CD4-positive, alpha-beta T cell treated with Interferon gamma for 1 hour (primary cell): ENCODE measurements at regions not wholly inside any gene's neighbourhood (a gene's known extent, or its start where the extent isn't known, plus 50 kb on each side); places are given as distances from the start of the nearest gene placed in this dataset.
"Not testable (repeated sequence)": the region's sequence is repeated elsewhere in the genome, so short reads cannot be mapped to it uniquely, and the experiment has no call there.

Experiments
- DNase-seq: peaks from one replicate; pipeline ENCODE4 v3.0.0-alpha.2; 2020

- no peak for DNase-seq
Measured at GRCh38 chr3:102688556-102688930, 253.7 kb downstream of the ZPLD1 start.

- no peak for DNase-seq
Measured at GRCh38 chr3:102691507-102691906, 256.7 kb downstream of the ZPLD1 start.

- no peak for DNase-seq
Measured at GRCh38 chr3:102699104-102699818, 264.4 kb downstream of the ZPLD1 start.

GRCh38 chr3:102699819-102700140, 265.0 kb downstream of the ZPLD1 start:
- DNase-seq, result no peak

- no peak for DNase-seq
Measured at GRCh38 chr3:102712896-102713295, 278.1 kb downstream of the ZPLD1 start.

GRCh38 chr3:102714567-102714966, 279.8 kb downstream of the ZPLD1 start:
- DNase-seq, result no peak

GRCh38 chr3:102715030-102715697, 280.3 kb downstream of the ZPLD1 start:
- no peak for DNase-seq

GRCh38 chr3:102718651-102719050, 283.8 kb downstream of the ZPLD1 start:
- no peak for DNase-seq

GRCh38 chr3:102722317-102722716, 287.5 kb downstream of the ZPLD1 start:
- no peak for DNase-seq

GRCh38 chr3:102727340-102727739, 292.5 kb downstream of the ZPLD1 start:
- no peak for DNase-seq

- not testable (repeated sequence) for DNase-seq
Measured at GRCh38 chr3:102732581-102732980, 297.8 kb downstream of the ZPLD1 start.

- no peak for DNase-seq
Measured at GRCh38 chr3:102733791-102734563, 299.2 kb downstream of the ZPLD1 start.

- no peak for DNase-seq
Measured at GRCh38 chr3:102735311-102735710, 300.5 kb downstream of the ZPLD1 start.

- DNase-seq, result no peak
Measured at GRCh38 chr3:102736288-102736974, 301.6 kb downstream of the ZPLD1 start.

GRCh38 chr3:102736975-102737304, 302.1 kb downstream of the ZPLD1 start:
- no peak for DNase-seq

- DNase-seq, result no peak
Measured at GRCh38 chr3:102737353-102737752, 302.5 kb downstream of the ZPLD1 start.

GRCh38 chr3:102741105-102741504, 306.3 kb downstream of the ZPLD1 start:
- DNase-seq, result no peak

- DNase-seq, result no peak
Measured at GRCh38 chr3:102741694-102742093, 306.9 kb downstream of the ZPLD1 start.

- no peak for DNase-seq
Measured at GRCh38 chr3:102745881-102746280, 311.1 kb downstream of the ZPLD1 start.

- no peak for DNase-seq
Measured at GRCh38 chr3:102747611-102748010, 312.8 kb downstream of the ZPLD1 start.

GRCh38 chr3:102748646-102749045, 313.8 kb downstream of the ZPLD1 start:
- DNase-seq, result no peak

GRCh38 chr3:102750322-102750721, 315.5 kb downstream of the ZPLD1 start:
- DNase-seq, result no peak

- no peak for DNase-seq
Measured at GRCh38 chr3:102753901-102754300, 319.1 kb downstream of the ZPLD1 start.

GRCh38 chr3:102756706-102757105, 321.9 kb downstream of the ZPLD1 start:
- DNase-seq, result no peak
